Epidermal melanocyte (primary cell): ENCODE measurements at regions not wholly inside any gene's neighbourhood (a gene's known extent, or its start where the extent isn't known, plus 50 kb on each side); places are given as distances from the start of the nearest gene placed in this dataset.

Source experiments
- DNase-seq: peaks from one replicate; pipeline ENCODE4 v3.0.0; 2011; ENCODE audit warnings: low spot score; ENCODE audit not compliant: insufficient read length

GRCh38 chr5:103463261-103463660, 99.3 kb downstream of the NUDT12 start:
- DNase-seq = no peak

GRCh38 chr5:103461243-103461642, 101.3 kb downstream of the NUDT12 start:
- DNase-seq = no peak

GRCh38 chr5:103458497-103459040, 104.0 kb downstream of the NUDT12 start:
- no peak for DNase-seq

- DNase-seq = no peak
Measured at GRCh38 chr5:103456476-103456875, 106.1 kb downstream of the NUDT12 start.

- DNase-seq = no peak
Measured at GRCh38 chr5:103455796-103456195, 106.8 kb downstream of the NUDT12 start.

GRCh38 chr5:103454770-103455169, 107.8 kb downstream of the NUDT12 start:
- no peak for DNase-seq

- DNase-seq = no peak
Measured at GRCh38 chr5:103452666-103453065, 109.9 kb downstream of the NUDT12 start.

- DNase-seq = no peak
Measured at GRCh38 chr5:103452089-103452488, 110.5 kb downstream of the NUDT12 start.

GRCh38 chr5:103451261-103451660, 111.3 kb downstream of the NUDT12 start:
- no peak for DNase-seq

GRCh38 chr5:103450333-103451061, 112.1 kb downstream of the NUDT12 start:
- peak; percentile 37 for DNase-seq

- DNase-seq = no peak
Measured at GRCh38 chr5:103446813-103447212, 115.8 kb downstream of the NUDT12 start.

- DNase-seq = no peak
Measured at GRCh38 chr5:103445426-103446035, 117.1 kb downstream of the NUDT12 start.

GRCh38 chr5:103444333-103445038, 118.1 kb downstream of the NUDT12 start:
- DNase-seq = no peak

- no peak for DNase-seq
Measured at GRCh38 chr5:103442750-103443149, 119.8 kb downstream of the NUDT12 start.

GRCh38 chr5:103441523-103441922, 121.1 kb downstream of the NUDT12 start:
- no peak for DNase-seq

GRCh38 chr5:103439007-103439406, 123.6 kb downstream of the NUDT12 start:
- DNase-seq = no peak

GRCh38 chr5:103436656-103437055, 125.9 kb downstream of the NUDT12 start:
- DNase-seq = no peak

- no peak for DNase-seq
Measured at GRCh38 chr5:103436112-103436511, 126.5 kb downstream of the NUDT12 start.

GRCh38 chr5:103435136-103435889, 127.3 kb downstream of the NUDT12 start:
- DNase-seq = no peak

- no peak for DNase-seq
Measured at GRCh38 chr5:103434057-103434456, 128.5 kb downstream of the NUDT12 start.

- no peak for DNase-seq
Measured at GRCh38 chr5:103433211-103433610, 129.4 kb downstream of the NUDT12 start.
